H1 (cell line): ENCODE measurements at regions not wholly inside any gene's neighbourhood (a gene's known extent, or its start where the extent isn't known, plus 50 kb on each side); places are given as distances from the start of the nearest gene placed in this dataset.

Experiments used
- CHD2 ChIP-seq: IDR thresholded peaks from 2 replicates; pipeline ENCODE4 v1.6.1; 2012; ENCODE audit warnings: low read length, improper control_type of control experiment
- RXRA ChIP-seq: IDR thresholded peaks from 2 replicates; pipeline ENCODE4 v1.6.1; 2011; ENCODE audit warnings: low read depth, mild to moderate bottlenecking, low read length, moderate library complexity; ENCODE audit not compliant: insufficient read depth
- SIN3A ChIP-seq, 2 experiments: IDR thresholded peaks in 1 of 2; conservative IDR thresholded peaks in 1 of 2; 2 replicates each; pipeline ENCODE4 v1.6.1; 2011 to 2012; ENCODE audit warnings: low read length in 2 of 2, improper control_type of control experiment in 1 of 2, low read depth in 1 of 2, mild to moderate bottlenecking in 1 of 2

DNA sequence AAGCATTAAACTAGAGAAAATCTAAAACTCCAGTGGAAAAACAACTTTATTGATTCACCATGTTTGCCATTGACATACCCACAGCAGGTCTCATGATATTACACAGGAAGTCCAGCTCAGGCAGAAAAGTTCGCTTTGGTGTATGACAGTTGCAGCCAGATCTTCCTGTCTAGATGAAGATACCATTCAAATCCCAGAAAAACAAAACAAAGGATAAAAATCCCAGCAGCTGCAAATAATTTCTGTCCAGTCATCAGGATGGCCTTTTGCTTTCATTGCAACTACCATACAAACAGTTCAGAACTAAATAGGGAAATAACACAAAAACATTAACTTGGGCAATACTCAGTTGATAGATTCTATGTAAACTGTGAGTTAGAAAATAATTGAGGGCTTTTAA lies 136.0 kb upstream of the NREP start (continued):
- TF ChIP-seq SIN3A (conservative IDR thresholded peaks at IDR 0.05 in 1 of 2, IDR thresholded peaks at IDR 0.05 in 1 of 2; ENCODE audit: low read depth in 1 of 2, low read length in 2 of 2) (no peak), RXRA (no peak), CHD2 (no peak)
- TF ChIP-seq, all 59 proteins: peak for 0
